IMR-90 (cell line): ENCODE measurements at regions not wholly inside any gene's neighbourhood (a gene's known extent, or its start where the extent isn't known, plus 50 kb on each side); places are given as distances from the start of the nearest gene placed in this dataset.

ENCODE experiments used
- ATAC-seq: fragments of 200-7000 bp; cut with Tn5 transposase; 2 replicates; pipeline ENCODE4 v1.9.1; 2020; ENCODE audit warnings: low read depth, mild to moderate bottlenecking, moderate library complexity
- BruUV-seq: library from RNA; stranded (reverse); fragments of 400-500 nt; replicated peaks from 2 replicates; lab custom pipeline; 2021; lab: Mats Ljungman, UMichigan
- CTCF ChIA-PET: fragments of 300-600 bp; formaldehyde crosslinking; extraction: SDS; loops from one replicate; lab custom pipeline; 2021; ENCODE audit warnings: antibody characterized with exemption; lab: Yijun Ruan, JAX
- POLR2A ChIA-PET: fragments of 300-600 bp; sonication (Branson Sonifier 250); formaldehyde crosslinking; loops from one replicate; lab custom pipeline; 2022; ENCODE audit warnings: antibody characterized with exemption; ENCODE audit not compliant: unreplicated experiment; lab: Charles Lee
- DNase-seq: peaks from one replicate; pipeline ENCODE4 v3.0.0; 2013
- H2AFZ ChIP-seq: replicated peaks from 2 replicates; pipeline ENCODE3; 2013; ENCODE audit warnings: low read length, mild to moderate bottlenecking; ENCODE audit not compliant: poor library complexity
- H2AK5ac ChIP-seq: 2 replicates; pipeline ENCODE4 v1.6.1; 2013; ENCODE audit warnings: low read depth, low read length, inconsistent platforms
- H2AK9ac ChIP-seq: replicated peaks from 2 replicates; pipeline ENCODE3; 2013; ENCODE audit warnings: mild to moderate bottlenecking, low read depth, low read length, moderate library complexity; ENCODE audit not compliant: poor library complexity
- H2BK120ac ChIP-seq: 2 replicates; pipeline ENCODE4 v1.6.1; 2013; ENCODE audit warnings: low read depth, low read length, inconsistent platforms
- H2BK15ac ChIP-seq: 3 replicates; pipeline ENCODE4 v1.6.1; 2013; ENCODE audit warnings: low read depth, low read length, inconsistent platforms
- H2BK20ac ChIP-seq: 2 replicates; pipeline ENCODE4 v1.6.1; 2013; ENCODE audit warnings: low read depth, mild to moderate bottlenecking, inconsistent platforms, low read length, moderate library complexity
- H2BK5ac ChIP-seq: 2 replicates; pipeline ENCODE4 v1.6.1; 2013; ENCODE audit warnings: mild to moderate bottlenecking, low read depth, low read length, inconsistent platforms; ENCODE audit not compliant: poor library complexity, severe bottlenecking
- H3K14ac ChIP-seq: replicated peaks from 2 replicates; pipeline ENCODE4 v1.6.1; 2013; ENCODE audit warnings: low read depth, low read length, inconsistent platforms
- H3K18ac ChIP-seq: 2 replicates; pipeline ENCODE4 v1.6.1; 2013; ENCODE audit warnings: low read depth, low read length, control low read depth
- H3K23ac ChIP-seq: 2 replicates; pipeline ENCODE4 v1.6.1; 2013; ENCODE audit warnings: low read depth, low read length, inconsistent platforms
- H3K27ac ChIP-seq: 2 replicates; pipeline ENCODE4 v1.5.1; 2013; ENCODE audit warnings: mild to moderate bottlenecking, control low read depth, low read length; ENCODE audit not compliant: insufficient read depth
- H3K27me3 ChIP-seq: 2 replicates; pipeline ENCODE4 v1.6.1; 2013; ENCODE audit warnings: low read length; ENCODE audit not compliant: control insufficient read depth, insufficient read depth
- H3K36me3 ChIP-seq: 2 replicates; pipeline ENCODE4 v1.6.1; 2013; ENCODE audit warnings: low read length, mixed read lengths; ENCODE audit not compliant: control insufficient read depth, insufficient read depth
- H3K4ac ChIP-seq: 2 replicates; pipeline ENCODE4 v1.6.1; 2013; ENCODE audit warnings: low read depth, low read length, inconsistent platforms
- H3K4me1 ChIP-seq: 2 replicates; pipeline ENCODE4 v1.6.1; 2013; ENCODE audit warnings: low read length, mixed read lengths; ENCODE audit not compliant: control insufficient read depth, insufficient read depth
- H3K4me2 ChIP-seq: 2 replicates; pipeline ENCODE4 v1.6.1; 2013; ENCODE audit warnings: low read depth, mild to moderate bottlenecking, control low read depth, low read length, moderate library complexity
- H3K4me3 ChIP-seq: 2 replicates; pipeline ENCODE4 v1.5.1; 2013; ENCODE audit warnings: low read depth, mild to moderate bottlenecking, control low read depth, low read length, moderate library complexity; ENCODE audit not compliant: insufficient read depth
- H3K56ac ChIP-seq: 2 replicates; pipeline ENCODE4 v1.6.1; 2013; ENCODE audit warnings: low read length, inconsistent platforms; ENCODE audit not compliant: insufficient read depth; ENCODE audit errors: extremely low read depth
- H3K79me1 ChIP-seq, 2 experiments: 2 replicates each; pipeline ENCODE4 v1.6.1; 2013; ENCODE audit warnings: low read length in 2 of 2, inconsistent platforms in 1 of 2, low read depth in 1 of 2
- H3K9ac ChIP-seq: 2 replicates; pipeline ENCODE4 v1.6.1; 2013; ENCODE audit warnings: low read depth, low read length, control low read depth
- H3K9me1 ChIP-seq: 2 replicates; pipeline ENCODE4 v1.6.1; 2013; ENCODE audit warnings: low read length, inconsistent platforms; ENCODE audit not compliant: insufficient read depth
- H3K9me3 ChIP-seq: 2 replicates; pipeline ENCODE4 v1.6.1; 2013; ENCODE audit warnings: low read length; ENCODE audit not compliant: control insufficient read depth, insufficient read depth
- H4K20me1 ChIP-seq: 2 replicates; pipeline ENCODE4 v1.6.1; 2013; ENCODE audit warnings: low read length, inconsistent platforms; ENCODE audit not compliant: insufficient read depth
- H4K5ac ChIP-seq: 2 replicates; pipeline ENCODE4 v1.6.1; 2013; ENCODE audit warnings: mild to moderate bottlenecking, low read depth, low read length, control low read depth
- H4K8ac ChIP-seq, 2 experiments: 2 replicates each; pipeline ENCODE4 v1.6.1; 2013; ENCODE audit warnings: low read depth in 2 of 2, low read length in 2 of 2, control low read depth in 1 of 2, inconsistent platforms in 1 of 2
- H4K91ac ChIP-seq: 2 replicates; pipeline ENCODE4 v1.6.1; 2013; ENCODE audit warnings: low read depth, low read length, inconsistent platforms; ENCODE audit not compliant: insufficient read depth
- BHLHE40 ChIP-seq: fragments of 150-350 bp; IDR thresholded peaks from 2 replicates; pipeline ENCODE4 v1.6.1; 2016; ENCODE audit warnings: mild to moderate bottlenecking, low read depth, low read length
- CHD1 ChIP-seq: IDR thresholded peaks from 2 replicates; pipeline ENCODE4 v1.6.1; 2012; ENCODE audit warnings: low read depth, low read length, improper control_type of control experiment
- CTCF ChIP-seq: conservative IDR thresholded peaks from 2 replicates; pipeline ENCODE4 v1.5.1; 2012; ENCODE audit warnings: mild to moderate bottlenecking, low read depth, low read length, improper control_type of control experiment
- ELK1 ChIP-seq: fragments of 150-350 bp; IDR thresholded peaks from 2 replicates; pipeline ENCODE4 v1.6.1; 2016; ENCODE audit warnings: low read depth, mild to moderate bottlenecking, low read length, moderate library complexity, borderline replicate concordance
- FOS ChIP-seq: fragments of 150-350 bp; IDR thresholded peaks from 2 replicates; pipeline ENCODE4 v1.6.1; 2016; ENCODE audit warnings: low read depth, low read length
- MAFK ChIP-seq: IDR thresholded peaks from 2 replicates; pipeline ENCODE4 v1.6.1; 2012; ENCODE audit warnings: low read depth, low read length, improper control_type of control experiment
- MAZ ChIP-seq: IDR thresholded peaks from 2 replicates; pipeline ENCODE4 v1.6.1; 2012; ENCODE audit warnings: low read depth, mild to moderate bottlenecking, low read length, improper control_type of control experiment, moderate library complexity, borderline replicate concordance
- MXI1 ChIP-seq: IDR thresholded peaks from 2 replicates; pipeline ENCODE4 v1.6.1; 2012; ENCODE audit warnings: low read depth, mild to moderate bottlenecking, low read length, moderate library complexity, borderline replicate concordance
- NFE2L2 ChIP-seq: fragments of 150-350 bp; IDR thresholded peaks from 2 replicates; pipeline ENCODE4 v1.6.1; 2016; ENCODE audit warnings: low read depth, mild to moderate bottlenecking, low read length
- POLR2A ChIP-seq: IDR thresholded peaks from 2 replicates; pipeline ENCODE4 v1.6.1; 2012; ENCODE audit warnings: mild to moderate bottlenecking, low read depth, low read length
- RAD21 ChIP-seq: IDR thresholded peaks from 2 replicates; pipeline ENCODE4 v1.6.1; 2012; ENCODE audit warnings: low read length, improper control_type of control experiment
- RCOR1 ChIP-seq: IDR thresholded peaks from 2 replicates; pipeline ENCODE4 v1.6.1; 2012; ENCODE audit warnings: mild to moderate bottlenecking, low read length, improper control_type of control experiment; ENCODE audit not compliant: insufficient replicate concordance
- RFX5 ChIP-seq: IDR thresholded peaks from 2 replicates; pipeline ENCODE4 v1.8.0; 2012; ENCODE audit warnings: low read depth, mild to moderate bottlenecking, low read length, moderate library complexity
- SMC3 ChIP-seq: fragments of 150-350 bp; IDR thresholded peaks from 2 replicates; pipeline ENCODE4 v1.6.1; 2016; ENCODE audit warnings: low read depth, mild to moderate bottlenecking, antibody characterized with exemption, low read length, moderate library complexity
- USF2 ChIP-seq: fragments of 150-350 bp; IDR thresholded peaks from 2 replicates; pipeline ENCODE4 v1.6.1; 2017; ENCODE audit warnings: mild to moderate bottlenecking, antibody characterized with exemption, low read length, low read depth
- dilution Hi-C: fragments of 300-500 bp; cut with HindIII; formaldehyde crosslinking; loops from one replicate; pipeline ENCODE4 v1.14.3; 2018; ENCODE audit warnings: low sequenced_read_pairs; ENCODE audit not compliant: unreplicated experiment
- in situ Hi-C: fragments of 300-500 bp; cut with MboI; formaldehyde crosslinking; loops from 3 replicates; pipeline ENCODE4 v1.14.3; 2019; ENCODE audit warnings: low sequenced_read_pairs, inconsistent platforms, mixed read lengths
- intact Hi-C: fragments of 100-400 bp; cut with micrococcal nuclease; formaldehyde crosslinking; loops from 2 replicates; pipeline ENCODE4 v1.10.0; 2022

GRCh38 chr2:192390401-192390800 lies 195.7 kb upstream of the TMEFF2 start:
- Histone ChIP-seq H2BK120ac (no peak overlapping the region), H3K79me1 (no peaks in the 10 kb centered on the region), H4K20me1 (no peaks in the 10 kb centered on the region), H3K27ac (no peak overlapping the region), H3K4me3 (no peak overlapping the region), H2BK20ac (no peak overlapping the region), H3K4me1 (no peaks in the 10 kb centered on the region), H4K91ac (no peak overlapping the region), H3K4ac (no peak overlapping the region), H3K56ac (no peak overlapping the region), H3K9ac (no peak overlapping the region), H3K23ac (no peak overlapping the region), H4K5ac (no peak overlapping the region), H3K27me3 (no peaks in the 10 kb centered on the region), H3K14ac (no peak overlapping the region), H4K8ac (no peak overlapping the region), H2AFZ (no peak overlapping the region), H3K36me3 (no peaks in the 10 kb centered on the region), H2AK9ac (no peak overlapping the region), H2AK5ac (no peak overlapping the region), H3K18ac (no peak overlapping the region), H3K4me2 (no peak overlapping the region), H2BK5ac (no peak overlapping the region), H3K9me1 (no peaks in the 10 kb centered on the region), H2BK15ac (no peak overlapping the region), H3K9me3 (no peaks in the 10 kb centered on the region)
- ChIA-PET POLR2A (no interaction called here), CTCF (no interaction called here)
- intact Hi-C loops (no loop called here), dilution Hi-C loops (no loop called here), in situ Hi-C loops (no loop called here)
- DNase-seq (no peak), ATAC-seq (no peak)
- no TSS peak for BruUV-seq
- TF ChIP-seq RFX5 (no peak), CTCF (no peak), NFE2L2 (no peak), MAZ (no peak), RAD21 (no peak), CHD1 (no peak), MXI1 (no peak), ELK1 (no peak), BHLHE40 (no peak), POLR2A (no peak), SMC3 (no peak), RCOR1 (no peak), MAFK (no peak), USF2 (no peak), FOS (no peak)
